NCI-H1436 treated with DMSO at 0.1 percent for 48 hours (cell line): ENCODE measurements at regions not wholly inside any gene's neighbourhood (a gene's known extent, or its start where the extent isn't known, plus 50 kb on each side); places are given as distances from the start of the nearest gene placed in this dataset.

Source experiments
- DNase-seq: peaks from one replicate; lab custom pipeline; 2025; lab: John Stamatoyannopoulos, UW

- no peak for DNase-seq
Measured at GRCh38 chr9:117486426-117486825, 71.6 kb upstream of the ASTN2 start.

- no peak for DNase-seq
Measured at GRCh38 chr9:117485176-117485575, 70.3 kb upstream of the ASTN2 start.

GRCh38 chr9:117480729-117481128 is 65.9 kb upstream of the ASTN2 start:
- no peak for DNase-seq

- DNase-seq: no peak
Measured at GRCh38 chr9:117480253-117480652, 65.4 kb upstream of the ASTN2 start.

GRCh38 chr9:117473293-117473692 is 58.4 kb upstream of the ASTN2 start:
- no peak for DNase-seq

GRCh38 chr9:117470902-117471301 is 56.0 kb upstream of the ASTN2 start:
- DNase-seq: no peak

- no peak for DNase-seq
Measured at GRCh38 chr9:117470455-117470854, 55.6 kb upstream of the ASTN2 start.

- DNase-seq: no peak
Measured at GRCh38 chr9:117466111-117466510, 51.3 kb upstream of the ASTN2 start.

- no peak for DNase-seq
Measured at GRCh38 chr9:117465706-117466105, 50.8 kb upstream of the ASTN2 start.

- DNase-seq: no peak
Measured at GRCh38 chr9:117464941-117465616, 50.2 kb upstream of the ASTN2 start.
